ENCODE measurements at regions not wholly inside any gene's neighbourhood (a gene's known extent, or its start where the extent isn't known, plus 50 kb on each side); places are given as distances from the start of the nearest gene placed in this dataset.

- no peak for TF ChIP-seq KLF13 (tag; IDR thresholded peaks at IDR 0.05; ENCODE audit: borderline replicate concordance, low read depth)
- no peak for TF ChIP-seq CGGBP1 (CRISPR knock-in tag; IDR thresholded peaks at IDR 0.05)
- no peak for TF ChIP-seq MXD1 (CRISPR knock-in tag; IDR thresholded peaks at IDR 0.05; ENCODE audit: borderline replicate concordance, poor library complexity, severe bottlenecking)
- TF ChIP-seq EP400 (IDR thresholded peaks at IDR 0.05), result no peak
- TF ChIP-seq POLR2G (IDR thresholded peaks at IDR 0.05; ENCODE audit: low read depth, low read length), result no peak
- TF ChIP-seq NFIX (CRISPR knock-in tag; IDR thresholded peaks at IDR 0.05; ENCODE audit: low read depth), result no peak
- TF ChIP-seq ZNF778 (CRISPR knock-in tag; IDR thresholded peaks at IDR 0.05), result no peak
- no peak for TF ChIP-seq MXI1 (IDR thresholded peaks at IDR 0.05; ENCODE audit: low read depth, low read length)
- TF ChIP-seq E2F4 (CRISPR knock-in tag; IDR thresholded peaks at IDR 0.05; ENCODE audit: low read depth), result no peak
- TF ChIP-seq, protein P1, sequence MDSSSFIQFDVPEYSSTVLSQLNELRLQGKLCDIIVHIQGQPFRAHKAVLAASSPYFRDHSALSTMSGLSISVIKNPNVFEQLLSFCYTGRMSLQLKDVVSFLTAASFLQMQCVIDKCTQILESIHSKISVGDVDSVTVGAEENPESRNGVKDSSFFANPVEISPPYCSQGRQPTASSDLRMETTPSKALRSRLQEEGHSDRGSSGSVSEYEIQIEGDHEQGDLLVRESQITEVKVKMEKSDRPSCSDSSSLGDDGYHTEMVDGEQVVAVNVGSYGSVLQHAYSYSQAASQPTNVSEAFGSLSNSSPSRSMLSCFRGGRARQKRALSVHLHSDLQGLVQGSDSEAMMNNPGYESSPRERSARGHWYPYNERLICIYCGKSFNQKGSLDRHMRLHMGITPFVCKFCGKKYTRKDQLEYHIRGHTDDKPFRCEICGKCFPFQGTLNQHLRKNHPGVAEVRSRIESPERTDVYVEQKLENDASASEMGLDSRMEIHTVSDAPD (CRISPR knock-in tag; IDR thresholded peaks at IDR 0.05), result no peak
- no peak for TF ChIP-seq WHSC1 (IDR thresholded peaks at IDR 0.05; ENCODE audit: low read length)
- TF ChIP-seq DACH1 (IDR thresholded peaks at IDR 0.05; ENCODE audit: partially characterized antibody), result no peak
- TF ChIP-seq MCM3 (IDR thresholded peaks at IDR 0.05), result no peak
- TF ChIP-seq BCOR (IDR thresholded peaks at IDR 0.05), result no peak
- TF ChIP-seq BRD9 (IDR thresholded peaks at IDR 0.05; ENCODE audit: low read depth, partially characterized antibody), result no peak
Measured at GRCh38 chr21:14875704-14876523, 188.9 kb downstream of the NRIP1 start (continued).

Data from K562 (cell line).